ENCODE measurements at regions not wholly inside any gene's neighbourhood (a gene's known extent, or its start where the extent isn't known, plus 50 kb on each side); places are given as distances from the start of the nearest gene placed in this dataset.

DNA sequence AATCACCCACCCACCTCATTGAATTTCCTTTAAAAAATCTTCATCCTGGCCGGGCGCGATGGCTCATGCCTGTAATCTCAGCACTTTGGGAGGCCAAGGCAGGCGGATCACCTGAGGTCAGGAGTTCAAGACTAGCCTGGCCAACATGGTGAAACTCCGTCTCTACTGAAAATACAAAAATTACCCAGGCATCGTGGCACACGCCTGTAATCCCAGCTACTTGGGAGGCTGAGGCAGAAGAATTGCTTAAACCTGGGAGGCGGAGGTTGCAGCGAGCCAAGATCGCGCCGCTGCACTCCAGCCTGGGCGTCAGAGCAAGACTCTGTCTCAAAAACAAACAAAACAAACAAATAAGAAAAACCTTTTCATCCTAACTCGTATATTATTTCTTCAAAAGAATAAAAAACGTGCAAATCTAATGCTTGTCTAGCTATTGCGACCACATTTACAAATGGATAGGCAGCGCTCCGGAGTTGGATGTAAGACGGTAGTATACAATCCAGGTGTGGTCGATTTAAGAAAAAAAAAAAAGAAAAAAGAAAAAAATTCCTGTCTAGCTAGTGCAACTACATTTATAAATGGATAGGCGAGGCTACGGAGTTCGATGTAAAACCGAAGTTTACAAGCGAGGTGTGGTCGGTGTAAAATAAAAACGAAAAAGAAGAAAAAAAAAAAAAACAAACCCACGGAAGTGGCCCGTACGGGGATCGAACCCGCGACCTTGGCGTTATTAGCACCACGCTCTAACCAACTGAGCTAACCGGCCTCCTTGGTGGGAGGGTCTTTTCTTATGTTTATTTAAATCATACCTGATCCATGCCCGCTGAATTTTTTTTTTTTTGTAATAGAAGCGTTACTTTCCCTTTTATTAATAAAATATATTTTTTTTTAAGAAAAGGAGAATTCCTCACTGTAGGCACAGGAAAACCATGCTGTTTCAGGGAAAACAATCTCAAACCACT lies 70.7 kb upstream of the PRSS16 start:
- Histone ChIP-seq H3K4me3 (peak overlapping the region; percentile 59 to 64), H3K9me3 (no peaks in the 10 kb centered on the region), H3K27me3 (no peaks in the 10 kb centered on the region), H3K4me1 (no peaks in the 10 kb centered on the region), H3K36me3 (no peaks in the 10 kb centered on the region), H3K27ac (peak overlapping the region; percentile 74)
- intact Hi-C loops (cut with DNase I) = loop anchor here (5.0 to 10.0 kb wide), 3 partner anchors 298 to 1805 kb away; partner anchors contain the start of gene ZNF184
- DNase-seq (ENCODE audit: extremely low spot score in 2 of 2) = no peak
- TF ChIP-seq, protein P1, sequence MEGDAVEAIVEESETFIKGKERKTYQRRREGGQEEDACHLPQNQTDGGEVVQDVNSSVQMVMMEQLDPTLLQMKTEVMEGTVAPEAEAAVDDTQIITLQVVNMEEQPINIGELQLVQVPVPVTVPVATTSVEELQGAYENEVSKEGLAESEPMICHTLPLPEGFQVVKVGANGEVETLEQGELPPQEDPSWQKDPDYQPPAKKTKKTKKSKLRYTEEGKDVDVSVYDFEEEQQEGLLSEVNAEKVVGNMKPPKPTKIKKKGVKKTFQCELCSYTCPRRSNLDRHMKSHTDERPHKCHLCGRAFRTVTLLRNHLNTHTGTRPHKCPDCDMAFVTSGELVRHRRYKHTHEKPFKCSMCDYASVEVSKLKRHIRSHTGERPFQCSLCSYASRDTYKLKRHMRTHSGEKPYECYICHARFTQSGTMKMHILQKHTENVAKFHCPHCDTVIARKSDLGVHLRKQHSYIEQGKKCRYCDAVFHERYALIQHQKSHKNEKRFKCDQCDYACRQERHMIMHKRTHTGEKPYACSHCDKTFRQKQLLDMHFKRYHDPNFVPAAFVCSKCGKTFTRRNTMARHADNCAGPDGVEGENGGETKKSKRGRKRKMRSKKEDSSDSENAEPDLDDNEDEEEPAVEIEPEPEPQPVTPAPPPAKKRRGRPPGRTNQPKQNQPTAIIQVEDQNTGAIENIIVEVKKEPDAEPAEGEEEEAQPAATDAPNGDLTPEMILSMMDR (IDR thresholded peaks at IDR 0.05) = no peak
- TF ChIP-seq POLR2AphosphoS5 (IDR thresholded peaks at IDR 0.05; ENCODE audit: insufficient read depth in 1 of 2, low read depth in 1 of 2) = peak in 1 of 2 donors; percentile 77

- Histone ChIP-seq H3K4me1 (no peaks in the 10 kb centered on the region), H3K27ac (peak overlapping the region; percentile 74), H3K4me3 (peak overlapping the region; percentile 59 to 64), H3K36me3 (no peaks in the 10 kb centered on the region), H3K9me3 (no peaks in the 10 kb centered on the region), H3K27me3 (no peaks in the 10 kb centered on the region)
- peak in 1 of 2 donors; percentile 93 for DNase-seq (ENCODE audit: extremely low spot score in 2 of 2)
- intact Hi-C loops (cut with DNase I) = loop anchor here (5.0 to 10.0 kb wide), 3 partner anchors 297 to 1805 kb away; partner anchors contain the start of gene ZNF184
- TF ChIP-seq POLR2AphosphoS5 (IDR thresholded peaks at IDR 0.05; ENCODE audit: insufficient read depth in 1 of 2, low read depth in 1 of 2) (peak; percentile 37 to 53), POLR2A (IDR thresholded peaks at IDR 0.05) (no peak)
- TF ChIP-seq, protein P1 (IDR thresholded peaks at IDR 0.05) = peak in 1 of 3 experiments; percentile 10
These were observed 69.8 kb upstream of the PRSS16 start for GRCh38 chr6:27177485-27178406.

- no peak for TF ChIP-seq POLR2A (IDR thresholded peaks at IDR 0.05)
- TF ChIP-seq, protein P1 (IDR thresholded peaks at IDR 0.05) = no peak
- no peak for TF ChIP-seq POLR2AphosphoS5 (IDR thresholded peaks at IDR 0.05; ENCODE audit: insufficient read depth in 1 of 2, low read depth in 1 of 2)
- Histone ChIP-seq H3K4me1 (no peaks in the 10 kb centered on the region), H3K27me3 (no peaks in the 10 kb centered on the region), H3K36me3 (no peaks in the 10 kb centered on the region), H3K4me3 (peak overlapping the region; percentile 59 to 64), H3K27ac (peak overlapping the region; percentile 74), H3K9me3 (no peaks in the 10 kb centered on the region)
- DNase-seq (ENCODE audit: extremely low spot score in 2 of 2) = no peak
- intact Hi-C loops (cut with DNase I) = loop anchor here (5.0 to 10.0 kb wide), 3 partner anchors 296 to 1804 kb away; partner anchors contain the start of gene ZNF184
These were observed 69.1 kb upstream of the PRSS16 start for GRCh38 chr6:27178407-27178730.

DNA sequence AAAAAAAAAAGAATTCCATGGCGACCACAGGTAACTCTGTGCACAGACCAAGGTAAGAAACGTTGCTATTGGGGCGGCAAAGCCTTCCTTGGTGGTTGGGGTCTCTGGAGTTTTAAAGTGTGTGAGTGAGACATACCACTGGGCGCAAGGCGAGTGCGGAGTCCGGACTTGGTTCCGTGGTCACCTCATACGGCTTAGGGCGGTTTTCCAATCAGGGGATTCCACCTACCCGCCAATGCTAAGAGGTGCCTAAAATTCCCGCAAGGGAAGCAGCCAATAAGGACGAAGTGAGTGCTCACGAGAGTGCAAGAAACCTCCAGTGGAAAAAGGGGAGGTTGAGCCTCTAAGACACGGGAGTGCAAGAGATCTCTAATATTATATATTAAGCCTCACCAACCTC lies 68.6 kb upstream of the PRSS16 start:
- TF ChIP-seq, protein P1 (IDR thresholded peaks at IDR 0.05) = no peak
- TF ChIP-seq POLR2AphosphoS5 (IDR thresholded peaks at IDR 0.05; ENCODE audit: insufficient read depth in 1 of 2, low read depth in 1 of 2) (no peak), POLR2A (IDR thresholded peaks at IDR 0.05) (no peak)
- intact Hi-C loops (cut with DNase I) = loop anchor here (5.0 to 10.0 kb wide), 3 partner anchors 296 to 1803 kb away; partner anchors contain the start of gene ZNF184
- no peaks in the 10 kb centered on the region for H3K27me3 ChIP-seq
- no peak for DNase-seq (ENCODE audit: extremely low spot score in 2 of 2)
- no peaks in the 10 kb centered on the region for H3K4me1 ChIP-seq
- H3K9me3 ChIP-seq = no peaks in the 10 kb centered on the region
- no peaks in the 10 kb centered on the region for H3K36me3 ChIP-seq
- H3K27ac ChIP-seq = no peak overlapping the region
- peak overlapping the region; percentile 59 to 64 for H3K4me3 ChIP-seq
